HuH-7 (cell line): ENCODE measurements at regions not wholly inside any gene's neighbourhood (a gene's known extent, or its start where the extent isn't known, plus 50 kb on each side); places are given as distances from the start of the nearest gene placed in this dataset.

ENCODE experiments used
- DNase-seq: peaks from one replicate; pipeline ENCODE4 v3.0.0; 2011; ENCODE audit warnings: low spot score

DNA sequence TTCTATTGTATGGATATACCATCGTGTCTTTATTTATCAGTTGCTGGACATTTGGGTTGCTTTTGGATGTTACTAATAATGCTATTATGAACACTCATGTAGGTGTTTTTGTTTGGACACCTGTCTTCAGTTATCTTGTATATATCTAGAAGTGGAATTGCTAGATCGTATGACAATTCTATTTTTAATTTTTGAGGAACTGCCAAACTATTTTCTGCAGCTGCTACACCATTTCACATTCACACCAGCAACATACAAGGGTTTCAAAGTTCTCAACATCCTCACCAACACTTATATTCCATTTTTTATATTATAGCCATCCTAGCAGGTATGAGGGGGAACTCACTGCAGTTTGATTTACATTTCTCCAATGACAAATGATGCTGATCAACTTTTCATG, 324.6 kb downstream of the CAAP1 start:
- DNase-seq: no peak

DNA sequence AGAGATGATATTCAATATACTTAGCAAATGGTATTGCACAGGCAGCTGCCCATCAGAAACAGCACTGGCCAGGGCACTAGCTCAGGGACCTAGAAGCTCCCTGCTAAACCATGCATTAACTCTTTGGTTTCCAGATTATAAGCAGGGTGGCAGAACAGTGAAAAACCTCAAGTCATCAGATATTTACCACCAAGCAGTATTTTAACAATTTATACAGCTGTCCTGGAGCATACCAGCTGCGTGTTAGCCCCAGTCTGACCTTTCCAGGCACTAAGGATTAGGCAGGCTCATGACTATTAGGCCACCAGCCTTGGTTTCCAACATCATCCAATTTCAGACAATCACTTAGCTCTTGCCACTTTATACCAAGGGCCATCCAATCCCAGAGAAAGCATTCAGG, 326.5 kb downstream of the CAAP1 start:
- DNase-seq: no peak

GRCh38 chr9:26565118-26565517, 327.5 kb downstream of the CAAP1 start:
- DNase-seq: no peak

- no peak for DNase-seq
Observed at GRCh38 chr9:26562338-26562737, 330.3 kb downstream of the CAAP1 start.

DNA sequence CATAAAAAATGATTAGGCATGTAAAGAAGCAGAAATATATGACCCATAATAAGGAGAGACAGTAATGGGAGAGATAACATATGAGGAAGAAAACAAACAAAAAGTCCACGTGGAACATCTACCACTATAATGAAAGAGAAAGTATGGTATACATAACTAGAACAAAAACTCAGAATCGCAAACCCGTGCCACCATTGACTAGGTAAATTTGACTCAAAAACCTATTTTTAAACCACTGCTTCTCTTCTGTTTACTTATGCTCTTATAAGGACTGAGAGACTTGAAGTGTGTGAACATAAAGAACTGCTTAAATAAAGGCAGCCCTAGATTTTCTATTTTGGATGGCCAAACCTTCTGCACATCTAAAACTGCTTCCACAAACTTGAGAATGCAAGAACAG, 330.7 kb downstream of the CAAP1 start:
- no peak for DNase-seq

GRCh38 chr9:26559506-26559905, 333.1 kb downstream of the CAAP1 start:
- no peak for DNase-seq

- no peak for DNase-seq
Observed at GRCh38 chr9:26551971-26552370, 340.6 kb downstream of the CAAP1 start.

- no peak for DNase-seq
Observed at GRCh38 chr9:26551451-26551850, 341.2 kb downstream of the CAAP1 start.

- no peak for DNase-seq
Observed at GRCh38 chr9:26548781-26549290, 343.8 kb downstream of the CAAP1 start.

DNA sequence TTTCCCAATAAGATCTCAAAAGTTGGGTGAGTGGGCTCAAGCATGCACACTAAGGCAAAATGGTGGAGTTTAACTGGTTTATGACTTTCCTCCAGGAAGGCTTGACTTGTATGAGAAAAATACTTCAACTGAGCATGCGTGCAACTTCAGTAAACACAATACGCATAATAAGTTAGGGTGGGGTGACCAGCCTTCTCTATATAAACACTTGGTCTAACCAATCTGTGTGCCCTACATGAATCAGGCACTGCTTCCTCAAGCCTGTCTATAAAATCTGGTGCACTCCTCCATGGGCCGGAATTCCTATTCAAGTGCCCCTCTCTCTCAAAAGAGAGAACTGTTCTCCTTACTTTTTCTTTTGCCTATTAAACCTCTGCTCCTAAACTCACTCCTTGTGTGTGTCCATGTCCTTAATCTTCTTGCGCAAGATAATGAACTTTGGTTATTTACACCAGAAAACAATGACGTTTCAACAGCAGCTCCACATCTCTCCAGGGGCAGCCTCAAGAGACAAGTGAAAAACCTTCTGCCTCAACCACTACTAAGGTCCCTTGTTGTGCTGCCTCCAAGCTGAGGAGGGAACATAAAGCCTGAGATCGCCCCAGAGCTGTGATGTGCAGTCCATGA, 352.6 kb downstream of the CAAP1 start:
- no peak for DNase-seq

- no peak for DNase-seq
Observed at GRCh38 chr9:26537211-26537610, 355.4 kb downstream of the CAAP1 start.

- DNase-seq: no peak
Observed at GRCh38 chr9:26535151-26535550, 357.5 kb downstream of the CAAP1 start.

- no peak for DNase-seq
Observed at GRCh38 chr9:26530841-26531240, 361.8 kb downstream of the CAAP1 start.

DNA sequence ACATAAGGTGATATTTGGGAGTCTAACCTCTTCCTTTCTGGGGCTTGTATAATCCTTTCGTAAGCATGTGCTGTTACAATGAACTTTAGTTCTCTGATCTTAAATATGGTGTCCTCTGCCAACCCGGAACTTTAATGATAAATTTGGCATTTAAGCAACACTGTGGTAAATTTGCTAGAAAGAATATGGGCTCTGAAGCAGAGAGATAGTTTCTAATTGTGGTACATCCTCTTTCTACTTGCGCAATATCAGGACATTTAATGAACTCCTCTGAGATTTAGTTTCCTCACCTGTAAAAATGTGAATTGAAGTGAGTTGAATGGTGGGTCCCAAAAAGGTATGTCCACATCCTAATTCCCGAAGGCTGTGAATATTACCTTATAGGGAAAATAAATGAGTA, 364.7 kb downstream of the CAAP1 start:
- DNase-seq: no peak

GRCh38 chr9:26524267-26524666, 368.3 kb downstream of the CAAP1 start:
- no peak for DNase-seq

GRCh38 chr9:26523577-26523976, 369.0 kb downstream of the CAAP1 start:
- no peak for DNase-seq

- no peak for DNase-seq
Observed at GRCh38 chr9:26520141-26520540, 372.5 kb downstream of the CAAP1 start.

DNA sequence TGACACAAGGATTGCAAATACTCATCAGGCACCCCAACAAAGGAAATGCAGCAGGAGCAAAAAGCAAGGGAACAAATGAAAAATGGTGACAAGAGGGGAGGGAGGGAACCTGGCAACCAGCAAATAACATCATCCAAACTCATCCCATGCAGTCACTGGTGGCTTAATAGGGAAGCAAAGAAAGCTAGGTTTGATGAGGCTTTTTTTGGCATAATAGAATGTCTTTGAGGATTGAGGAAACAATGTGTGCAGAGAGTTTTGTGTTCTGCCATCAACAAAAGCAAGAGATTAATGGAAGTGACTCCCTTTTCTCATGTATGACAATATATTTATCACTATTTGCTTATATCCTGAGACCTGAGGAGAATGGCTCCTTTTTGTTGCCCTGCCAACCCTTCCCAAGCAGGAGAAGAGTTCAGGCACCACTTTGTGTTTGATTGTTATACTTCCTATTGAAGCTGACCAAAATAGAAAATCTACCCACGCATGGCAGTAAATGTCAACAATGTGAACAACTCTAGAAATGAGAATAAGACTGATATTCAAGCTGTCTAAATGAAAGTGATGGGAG, 375.7 kb downstream of the CAAP1 start:
- DNase-seq: no peak

GRCh38 chr9:26513730-26514129, 378.9 kb downstream of the CAAP1 start:
- no peak for DNase-seq

DNA sequence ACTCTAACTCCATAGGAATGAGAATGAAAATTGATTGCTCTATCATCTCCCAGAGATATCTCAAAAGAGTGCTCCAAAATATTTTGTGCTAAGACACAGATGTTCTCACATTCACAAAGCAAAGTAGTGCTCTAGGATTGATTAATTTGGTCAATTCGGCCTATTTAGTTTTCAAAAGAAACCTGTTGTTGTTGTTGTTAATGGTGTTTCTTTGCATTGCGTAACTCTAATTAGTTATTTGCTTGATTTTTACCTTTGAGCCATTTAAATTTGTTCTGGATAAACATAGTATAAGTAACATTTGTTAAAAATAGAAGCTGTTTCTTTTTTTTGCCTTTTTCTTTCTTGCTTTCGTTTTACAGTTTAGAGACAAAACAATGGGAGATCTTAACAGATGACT, 382.5 kb downstream of the CAAP1 start:
- no peak for DNase-seq

- DNase-seq: no peak
Observed at GRCh38 chr9:26508897-26509296, 383.7 kb downstream of the CAAP1 start.

DNA sequence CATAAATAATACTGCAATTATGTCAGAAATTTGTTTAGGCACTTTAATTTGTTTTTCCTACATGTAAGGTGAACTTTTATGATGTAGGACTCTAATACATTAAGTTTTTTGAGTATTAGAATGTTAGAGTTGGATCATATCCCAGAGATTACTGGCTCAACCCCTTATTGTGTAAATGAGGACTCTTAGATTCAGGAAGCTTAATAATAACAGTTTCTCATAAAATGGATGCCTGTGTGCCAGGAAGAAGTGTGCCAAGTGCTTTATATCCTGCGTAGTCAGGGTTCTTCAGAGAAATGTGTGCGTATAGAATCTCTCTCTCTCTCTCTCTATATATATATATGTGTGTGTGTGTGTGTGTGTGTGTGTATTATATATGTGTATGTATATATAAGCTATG, 388.5 kb downstream of the CAAP1 start:
- no peak for DNase-seq

GRCh38 chr9:26502311-26502710, 390.3 kb downstream of the CAAP1 start:
- DNase-seq: no peak

DNA sequence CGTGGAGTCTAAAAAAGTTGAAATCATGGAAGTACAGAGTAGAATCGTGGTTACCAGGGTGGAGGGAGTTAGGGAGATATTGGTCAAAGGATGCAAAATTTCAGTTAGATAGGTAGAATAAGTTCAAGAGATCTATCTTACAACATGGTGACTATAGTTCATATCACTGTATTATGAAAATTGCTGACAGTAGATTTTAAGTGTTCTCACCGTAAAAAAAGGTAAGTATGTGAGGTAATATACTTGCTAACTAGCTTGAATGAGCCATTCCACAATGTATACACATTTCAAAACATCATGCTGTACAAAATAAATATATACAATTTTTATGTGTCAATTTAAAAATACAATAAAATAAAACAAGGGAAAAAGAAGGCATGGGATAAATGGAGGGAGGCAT, 392.1 kb downstream of the CAAP1 start:
- DNase-seq: no peak
